ENCODE measurements at regions not wholly inside any gene's neighbourhood (a gene's known extent, or its start where the extent isn't known, plus 50 kb on each side); places are given as distances from the start of the nearest gene placed in this dataset.

GRCh38 chr2:17398770-17399169 is 119.5 kb downstream of the RAD51AP2 start (continued):
- TF ChIP-seq IRF3 (IDR thresholded peaks at IDR 0.05; ENCODE audit: low read depth, low read length) = no peak
- no peak for TF ChIP-seq RCOR1 (IDR thresholded peaks at IDR 0.05; ENCODE audit: low read length)
- no peak for TF ChIP-seq POLR2AphosphoS5 (IDR thresholded peaks at IDR 0.05; ENCODE audit: low read depth, low read length)
- TF ChIP-seq NFIC (IDR thresholded peaks at IDR 0.05; ENCODE audit: borderline replicate concordance) = no peak
- TF ChIP-seq FOSL2 (IDR thresholded peaks at IDR 0.05; ENCODE audit: borderline replicate concordance, low read depth) = no peak

- Histone ChIP-seq H3K79me2 (ENCODE audit: insufficient read depth) (no peaks in the 10 kb centered on the region), H3K4me2 (no peak overlapping the region), H2AFZ (ENCODE audit: low read depth) (no peak overlapping the region), H3K9me2 (no peaks in the 10 kb centered on the region), H3K27ac (ENCODE audit: low read depth in 2 of 2, low read length in 1 of 2) (no peak overlapping the region), H3K27me3 (ENCODE audit: insufficient read depth) (no peaks in the 10 kb centered on the region), H3F3A (replicated peaks; ENCODE audit: insufficient read depth) (no peaks in the 10 kb centered on the region), H3K4me1 (ENCODE audit: control insufficient read depth in 1 of 2, insufficient read depth in 2 of 2, low read depth in 1 of 2, low read length in 1 of 2) (no peaks in the 10 kb centered on the region), H4K20me1 (ENCODE audit: insufficient read depth) (no peaks in the 10 kb centered on the region), H3K36me3 (replicated peaks in 1 of 2; ENCODE audit: control insufficient read depth in 1 of 2, insufficient read depth in 2 of 2, low read length in 1 of 2) (no peaks in the 10 kb centered on the region), H3K4me3 (ENCODE audit: low read depth in 2 of 2, low read length in 1 of 2) (no peak overlapping the region), H3K9ac (no peak overlapping the region), H3K9me3 (no peaks in the 10 kb centered on the region)
- ChIA-PET POLR2A (no interaction called here), CTCF (no interaction called here)
- TF ChIP-seq USF1 (IDR thresholded peaks at IDR 0.05; ENCODE audit: borderline replicate concordance, low read depth) (no peak), MXI1 (IDR thresholded peaks at IDR 0.05; ENCODE audit: low read depth, low read length) (no peak), EZH2phosphoT487 (IDR thresholded peaks at IDR 0.05; ENCODE audit: borderline replicate concordance, low read depth) (no peak), GATA2 (CRISPR knock-in tag; IDR thresholded peaks at IDR 0.05) (no peak), NFIC (IDR thresholded peaks at IDR 0.05; ENCODE audit: borderline replicate concordance) (no peak), REST (IDR thresholded peaks at IDR 0.05; ENCODE audit: low read depth, low read length) (no peak), TCF12 (IDR thresholded peaks at IDR 0.05) (no peak), SIN3A (IDR thresholded peaks at IDR 0.05; ENCODE audit: borderline replicate concordance, low read depth, low read length) (no peak), RFX5 (IDR thresholded peaks at IDR 0.05; ENCODE audit: low read length) (no peak), YY1 (IDR thresholded peaks at IDR 0.05; ENCODE audit: low read depth) (no peak), PBX3 (IDR thresholded peaks at IDR 0.05) (no peak), EP300 (IDR thresholded peaks at IDR 0.05; ENCODE audit: borderline replicate concordance in 1 of 2, low read depth in 1 of 2, low read length in 1 of 2) (no peak), POLR2AphosphoS5 (IDR thresholded peaks at IDR 0.05; ENCODE audit: low read depth, low read length) (no peak), ZBTB33 (IDR thresholded peaks at IDR 0.05; ENCODE audit: borderline replicate concordance, low read depth) (no peak), MAX (IDR thresholded peaks at IDR 0.05; ENCODE audit: low read depth) (no peak)
- no peak for DNase-seq
These were observed 129.4 kb downstream of the RAD51AP2 start for GRCh38 chr2:17388798-17389197.
